ENCODE measurements at regions not wholly inside any gene's neighbourhood (a gene's known extent, or its start where the extent isn't known, plus 50 kb on each side); places are given as distances from the start of the nearest gene placed in this dataset.

DNA sequence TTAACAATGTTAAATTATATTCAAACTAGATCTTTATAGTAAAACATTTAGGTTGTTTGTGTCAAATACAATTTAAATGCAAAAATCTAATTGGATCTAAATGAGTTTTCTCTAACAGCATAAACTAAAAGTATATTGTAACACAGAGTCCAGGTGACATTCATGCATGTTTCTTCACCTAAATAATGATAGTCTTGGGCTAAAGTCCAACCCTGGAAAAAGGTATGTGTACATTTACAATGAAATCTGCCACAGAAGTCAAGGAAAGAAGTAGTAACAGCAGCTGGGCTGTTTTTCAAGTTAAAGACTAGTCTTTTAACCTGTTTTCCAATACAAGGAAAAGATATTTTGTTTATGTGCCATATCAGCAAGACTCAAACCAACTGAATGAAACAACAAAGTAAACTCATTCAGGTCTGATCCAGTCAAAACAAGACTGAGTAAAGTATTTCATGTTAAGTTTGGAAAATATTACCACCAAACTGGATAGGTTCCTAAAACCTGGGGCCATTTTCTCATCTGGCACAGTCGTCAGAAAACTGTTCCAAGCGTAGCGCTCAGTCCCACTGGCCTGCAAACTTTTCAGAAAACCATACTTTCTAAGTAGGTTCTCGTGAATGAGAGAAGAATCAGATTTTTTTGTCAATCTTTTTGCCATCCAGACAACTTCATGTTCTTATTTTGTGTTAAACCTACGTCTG is 349.2 kb downstream of the HGF start:
- Histone ChIP-seq H3K36me3 (ENCODE audit: control insufficient read depth in 2 of 2, extremely low read depth in 1 of 2, insufficient read depth in 2 of 2, low read length in 2 of 2) (no peaks in the 10 kb centered on the region), H3K9ac (replicated peaks; ENCODE audit: extremely low read depth, insufficient read depth, low read length) (no peak overlapping the region), H3K4me2 (ENCODE audit: insufficient read depth, low read length) (no peak overlapping the region), H3K4me1 (ENCODE audit: control insufficient read depth, extremely low read depth, insufficient read depth, low read length) (no peaks in the 10 kb centered on the region), H3K27me3 (ENCODE audit: control insufficient read depth in 2 of 2, insufficient read depth in 2 of 2, low read length in 2 of 2) (no peaks in the 10 kb centered on the region), H3K4me3 (replicated peaks in 1 of 3; ENCODE audit: insufficient read depth in 1 of 3, low read depth in 1 of 3, low read length in 3 of 3) (no peak overlapping the region), H3K79me2 (ENCODE audit: control insufficient read depth, insufficient read depth, low read length) (no peaks in the 10 kb centered on the region), H3K9me3 (replicated peaks; ENCODE audit: control insufficient read depth, insufficient read depth, low read length) (no peaks in the 10 kb centered on the region), H3K27ac (ENCODE audit: insufficient read depth, low read depth, low read length) (no peak overlapping the region), H2AFZ (ENCODE audit: low read depth, low read length) (no peak overlapping the region), H3K9me1 (replicated peaks; ENCODE audit: control insufficient read depth, extremely low read depth, insufficient read depth, low read length) (no peaks in the 10 kb centered on the region), H4K20me1 (replicated peaks; ENCODE audit: control insufficient read depth, extremely low read depth, insufficient read depth, low read length) (no peaks in the 10 kb centered on the region)
- intact Hi-C loops (cut with micrococcal nuclease) = no loop called here
- DNase-seq (ENCODE audit: low read depth, low spot score) (no peak), FAIRE-seq (no peak)
- CTCF ChIA-PET = no interaction called here
- dilution Hi-C loops (cut with MboI; ENCODE audit: extremely low pct_ligation_motif_present, low sequenced_read_pairs) = no loop called here
- POLR2A ChIA-PET = no interaction called here
- BruUV-seq (replicated peaks) = no TSS peak
- TF ChIP-seq EZH2 (IDR thresholded peaks at IDR 0.05; ENCODE audit: borderline replicate concordance, low read depth, low read length, severe bottlenecking) = no peak
- TF ChIP-seq, protein P1, sequence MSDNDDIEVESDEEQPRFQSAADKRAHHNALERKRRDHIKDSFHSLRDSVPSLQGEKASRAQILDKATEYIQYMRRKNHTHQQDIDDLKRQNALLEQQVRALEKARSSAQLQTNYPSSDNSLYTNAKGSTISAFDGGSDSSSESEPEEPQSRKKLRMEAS (IDR thresholded peaks at IDR 0.05; ENCODE audit: insufficient read depth, insufficient read length) = no peak
- TF ChIP-seq, protein P2, sequence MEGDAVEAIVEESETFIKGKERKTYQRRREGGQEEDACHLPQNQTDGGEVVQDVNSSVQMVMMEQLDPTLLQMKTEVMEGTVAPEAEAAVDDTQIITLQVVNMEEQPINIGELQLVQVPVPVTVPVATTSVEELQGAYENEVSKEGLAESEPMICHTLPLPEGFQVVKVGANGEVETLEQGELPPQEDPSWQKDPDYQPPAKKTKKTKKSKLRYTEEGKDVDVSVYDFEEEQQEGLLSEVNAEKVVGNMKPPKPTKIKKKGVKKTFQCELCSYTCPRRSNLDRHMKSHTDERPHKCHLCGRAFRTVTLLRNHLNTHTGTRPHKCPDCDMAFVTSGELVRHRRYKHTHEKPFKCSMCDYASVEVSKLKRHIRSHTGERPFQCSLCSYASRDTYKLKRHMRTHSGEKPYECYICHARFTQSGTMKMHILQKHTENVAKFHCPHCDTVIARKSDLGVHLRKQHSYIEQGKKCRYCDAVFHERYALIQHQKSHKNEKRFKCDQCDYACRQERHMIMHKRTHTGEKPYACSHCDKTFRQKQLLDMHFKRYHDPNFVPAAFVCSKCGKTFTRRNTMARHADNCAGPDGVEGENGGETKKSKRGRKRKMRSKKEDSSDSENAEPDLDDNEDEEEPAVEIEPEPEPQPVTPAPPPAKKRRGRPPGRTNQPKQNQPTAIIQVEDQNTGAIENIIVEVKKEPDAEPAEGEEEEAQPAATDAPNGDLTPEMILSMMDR (IDR thresholded peaks at IDR 0.05; ENCODE audit: extremely low read depth in 1 of 2, insufficient read depth in 1 of 2, low read depth in 1 of 2, low read length in 2 of 2) = no peak
- no peak for TF ChIP-seq POLR2AphosphoS5 (IDR thresholded peaks at IDR 0.05; ENCODE audit: insufficient read depth, low read depth, low read length)

DNA sequence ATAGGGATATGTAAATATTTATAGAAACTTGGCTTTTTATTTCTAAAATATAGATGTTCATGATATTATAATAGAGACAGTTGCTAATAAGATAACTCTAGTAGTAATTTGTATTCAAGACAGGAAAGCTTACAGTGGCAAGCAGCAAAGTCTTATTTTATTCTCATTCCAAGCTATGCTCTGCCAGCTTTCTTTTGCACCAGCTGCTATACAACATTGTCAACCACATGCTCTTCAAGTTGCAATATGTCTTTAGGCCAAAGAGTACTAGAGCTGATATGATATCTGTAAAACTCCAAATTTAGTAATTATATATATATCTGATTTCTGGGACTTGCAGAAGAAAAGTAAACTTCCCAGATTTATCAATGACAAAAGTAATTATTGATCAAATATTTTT is 350.1 kb downstream of the HGF start:
- no peak for TF ChIP-seq MYC (IDR thresholded peaks at IDR 0.05; ENCODE audit: low read depth, low read length)
- no peak for TF ChIP-seq POLR2A (IDR thresholded peaks at IDR 0.05; ENCODE audit: low read depth, low read length)
- TF ChIP-seq, protein P2 (IDR thresholded peaks at IDR 0.05; ENCODE audit: extremely low read depth in 1 of 2, insufficient read depth in 1 of 2, low read depth in 1 of 2, low read length in 2 of 2) = no peak
- no peak for TF ChIP-seq FOS (IDR thresholded peaks at IDR 0.05; ENCODE audit: borderline replicate concordance, insufficient read depth, low read length)
- no peak for TF ChIP-seq POLR2AphosphoS5 (IDR thresholded peaks at IDR 0.05; ENCODE audit: insufficient read depth, low read depth, low read length)
- TF ChIP-seq JUN (IDR thresholded peaks at IDR 0.05; ENCODE audit: borderline replicate concordance, insufficient read depth, insufficient read length, low read depth) = no peak
- TF ChIP-seq, protein P1 (IDR thresholded peaks at IDR 0.05; ENCODE audit: insufficient read depth, insufficient read length) = no peak
- no peak for TF ChIP-seq EZH2 (IDR thresholded peaks at IDR 0.05; ENCODE audit: borderline replicate concordance, low read depth, low read length, severe bottlenecking)
- dilution Hi-C loops (cut with MboI; ENCODE audit: extremely low pct_ligation_motif_present, low sequenced_read_pairs) (no loop called here), intact Hi-C loops (cut with micrococcal nuclease) (no loop called here)
- Histone ChIP-seq H3K4me1 (ENCODE audit: control insufficient read depth, extremely low read depth, insufficient read depth, low read length) (no peaks in the 10 kb centered on the region), H3K9ac (replicated peaks; ENCODE audit: extremely low read depth, insufficient read depth, low read length) (no peak overlapping the region), H3K27ac (ENCODE audit: insufficient read depth, low read depth, low read length) (no peak overlapping the region), H3K79me2 (ENCODE audit: control insufficient read depth, insufficient read depth, low read length) (no peaks in the 10 kb centered on the region), H4K20me1 (replicated peaks; ENCODE audit: control insufficient read depth, extremely low read depth, insufficient read depth, low read length) (no peaks in the 10 kb centered on the region), H3K9me3 (replicated peaks; ENCODE audit: control insufficient read depth, insufficient read depth, low read length) (no peaks in the 10 kb centered on the region), H3K4me3 (replicated peaks in 1 of 3; ENCODE audit: insufficient read depth in 1 of 3, low read depth in 1 of 3, low read length in 3 of 3) (no peak overlapping the region), H3K9me1 (replicated peaks; ENCODE audit: control insufficient read depth, extremely low read depth, insufficient read depth, low read length) (no peaks in the 10 kb centered on the region), H3K36me3 (ENCODE audit: control insufficient read depth in 2 of 2, extremely low read depth in 1 of 2, insufficient read depth in 2 of 2, low read length in 2 of 2) (no peaks in the 10 kb centered on the region), H3K4me2 (ENCODE audit: insufficient read depth, low read length) (no peak overlapping the region), H2AFZ (ENCODE audit: low read depth, low read length) (no peak overlapping the region), H3K27me3 (ENCODE audit: control insufficient read depth in 2 of 2, insufficient read depth in 2 of 2, low read length in 2 of 2) (no peaks in the 10 kb centered on the region)
- BruUV-seq (replicated peaks) = no TSS peak
- CTCF ChIA-PET = interaction anchor here (0.7 to 1.1 kb wide), 2 partner anchors 12 to 13 kb away, joined by 3 read pairs; no protein-coding TSS in a partner anchor
- DNase-seq (ENCODE audit: low read depth, low spot score) = no peak
- POLR2A ChIA-PET = no interaction called here
- FAIRE-seq = no peak
